ENCODE measurements at regions not wholly inside any gene's neighbourhood (a gene's known extent, or its start where the extent isn't known, plus 50 kb on each side); places are given as distances from the start of the nearest gene placed in this dataset.

DNA sequence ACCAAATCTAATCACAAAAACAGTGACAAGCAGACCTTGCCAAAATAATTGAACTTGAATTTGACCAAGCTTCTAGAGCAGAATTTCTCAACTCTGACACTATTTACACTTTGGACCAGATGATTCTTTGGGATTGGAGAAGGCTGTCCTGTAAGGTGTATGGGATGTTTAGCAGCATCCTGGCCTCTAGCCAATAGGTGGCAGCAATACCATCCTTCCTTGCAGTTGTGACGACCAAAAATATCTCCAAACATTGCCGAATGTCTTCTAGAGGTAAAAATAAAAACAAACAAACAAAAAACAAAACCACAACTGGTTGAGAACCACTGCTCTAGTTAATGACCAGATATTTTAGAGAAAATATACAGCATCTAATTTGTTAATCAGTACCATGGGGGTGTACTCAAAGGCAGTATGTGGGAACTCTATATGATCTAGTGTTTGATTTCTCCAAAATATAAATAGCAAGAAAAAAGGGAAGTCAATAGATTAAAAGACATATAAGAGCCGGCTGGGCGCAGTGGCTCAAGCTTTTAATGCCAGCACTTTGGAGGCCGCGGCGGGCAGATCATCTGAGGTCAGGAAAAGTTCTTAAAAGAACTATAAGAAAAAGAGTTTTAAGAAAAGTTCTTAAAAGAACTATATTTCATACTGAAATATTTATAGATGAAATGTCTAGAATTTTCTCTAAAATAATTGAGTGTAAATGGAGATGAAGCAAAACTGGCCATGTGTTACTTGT is 60.9 kb upstream of the ZNF527 start:
- no peak for TF ChIP-seq ZNF274 (IDR thresholded peaks at IDR 0.05; ENCODE audit: low read depth, low read length)
- no peak for TF ChIP-seq SUZ12 (IDR thresholded peaks at IDR 0.05; ENCODE audit: extremely low read depth, insufficient read depth, insufficient read length)
- no peak for TF ChIP-seq YY1 (IDR thresholded peaks at IDR 0.05; ENCODE audit: insufficient read depth, insufficient read length)
